ENCODE measurements at regions not wholly inside any gene's neighbourhood (a gene's known extent, or its start where the extent isn't known, plus 50 kb on each side); places are given as distances from the start of the nearest gene placed in this dataset.

DNA sequence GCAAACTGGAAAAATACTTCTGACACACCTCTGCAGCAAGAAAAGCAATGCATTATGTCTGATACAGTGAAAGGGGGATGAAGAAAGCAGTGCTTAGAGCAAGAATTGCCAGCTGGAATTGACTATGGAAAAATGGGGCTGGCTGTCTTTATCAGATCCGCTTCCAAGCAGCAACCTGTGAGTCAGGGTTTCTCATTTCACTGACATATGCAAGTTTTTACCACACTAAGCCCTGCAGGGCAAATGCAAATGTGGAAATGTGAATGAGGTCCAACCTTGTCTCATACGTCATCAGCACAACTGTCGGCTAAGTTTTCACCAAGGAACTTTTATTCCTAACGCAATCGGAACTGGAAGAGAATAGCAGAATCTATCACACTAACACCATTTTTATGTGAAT is 172.5 kb upstream of the GADL1 start:
- no peak for DNase-seq (ENCODE audit: low spot score)
- H3K9me3 Mint-ChIP-seq, result peaks cover 9% of the 10 kb centered on the region
- H3K4me3 Mint-ChIP-seq (ENCODE audit: low read depth), result no peak overlapping the region
- H3K27ac Mint-ChIP-seq, result no peak overlapping the region
- intact Hi-C loops (cut with micrococcal nuclease), result no loop called here
- H3K27me3 Mint-ChIP-seq (ENCODE audit: low read depth), result peaks cover 10% of the 10 kb centered on the region
- H3K36me3 Mint-ChIP-seq (ENCODE audit: low read depth), result no peaks in the 10 kb centered on the region
- peaks cover 3% of the 10 kb centered on the region for H3K4me1 Mint-ChIP-seq (ENCODE audit: low read depth)

GRCh38 chr3:31075471-31075870 is 181.0 kb upstream of the GADL1 start:
- Mint-ChIP-seq H3K27me3 (ENCODE audit: low read depth) (peaks cover 5% of the 10 kb centered on the region), H3K4me3 (ENCODE audit: low read depth) (no peak overlapping the region), H3K27ac (no peak overlapping the region), H3K4me1 (ENCODE audit: low read depth) (peaks cover 33% of the 10 kb centered on the region), H3K9me3 (peaks cover 22% of the 10 kb centered on the region), H3K36me3 (ENCODE audit: low read depth) (no peaks in the 10 kb centered on the region)
- DNase-seq (ENCODE audit: low spot score), result no peak
- intact Hi-C loops (cut with micrococcal nuclease), result loop anchor here (5.0 to 10.0 kb wide), 3 partner anchors 137 to 679 kb away; no protein-coding TSS in a partner anchor

- Mint-ChIP-seq H3K36me3 (ENCODE audit: low read depth) (no peaks in the 10 kb centered on the region), H3K27ac (no peak overlapping the region)
Measured at GRCh38 chr3:31075876-31076275, 181.4 kb upstream of the GADL1 start.

GRCh38 chr3:31077021-31077601 is 182.7 kb upstream of the GADL1 start:
- DNase-seq (ENCODE audit: low spot score), result peak; percentile 18
- peaks cover 12% of the 10 kb centered on the region for H3K9me3 Mint-ChIP-seq
- intact Hi-C loops (cut with micrococcal nuclease), result loop anchor here (1.0 to 10.0 kb wide), 7 partner anchors 28 to 730 kb away; partner anchors contain the start of gene STT3B
- no peak overlapping the region for H3K4me3 Mint-ChIP-seq (ENCODE audit: low read depth)
- peaks cover 34% of the 10 kb centered on the region for H3K4me1 Mint-ChIP-seq (ENCODE audit: low read depth)
- H3K36me3 Mint-ChIP-seq (ENCODE audit: low read depth), result no peaks in the 10 kb centered on the region
- H3K27ac Mint-ChIP-seq, result peak overlapping the region; percentile 52
- peaks cover 7% of the 10 kb centered on the region for H3K27me3 Mint-ChIP-seq (ENCODE audit: low read depth)

More at GRCh38 chr3:31075876-31076275, 181.4 kb upstream of the GADL1 start:
- intact Hi-C loops (cut with micrococcal nuclease), result loop anchor here (2.0 to 10.0 kb wide), 4 partner anchors 136 to 729 kb away; no protein-coding TSS in a partner anchor
- Mint-ChIP-seq H3K27me3 (ENCODE audit: low read depth) (peaks cover 5% of the 10 kb centered on the region), H3K4me3 (ENCODE audit: low read depth) (no peak overlapping the region), H3K4me1 (ENCODE audit: low read depth) (peaks cover 33% of the 10 kb centered on the region), H3K9me3 (peaks cover 22% of the 10 kb centered on the region)
- DNase-seq (ENCODE audit: low spot score), result no peak

GRCh38 chr3:31077826-31078225 is 183.4 kb upstream of the GADL1 start:
- Mint-ChIP-seq H3K4me3 (ENCODE audit: low read depth) (no peak overlapping the region), H3K27me3 (ENCODE audit: low read depth) (peaks cover 12% of the 10 kb centered on the region), H3K36me3 (ENCODE audit: low read depth) (no peaks in the 10 kb centered on the region), H3K9me3 (peaks cover 8% of the 10 kb centered on the region), H3K27ac (no peak overlapping the region), H3K4me1 (ENCODE audit: low read depth) (peaks cover 31% of the 10 kb centered on the region)
- DNase-seq (ENCODE audit: low spot score), result no peak
- intact Hi-C loops (cut with micrococcal nuclease), result loop anchor here (1.0 to 10.0 kb wide), 7 partner anchors 27 to 731 kb away; partner anchors contain the start of gene STT3B

DNA sequence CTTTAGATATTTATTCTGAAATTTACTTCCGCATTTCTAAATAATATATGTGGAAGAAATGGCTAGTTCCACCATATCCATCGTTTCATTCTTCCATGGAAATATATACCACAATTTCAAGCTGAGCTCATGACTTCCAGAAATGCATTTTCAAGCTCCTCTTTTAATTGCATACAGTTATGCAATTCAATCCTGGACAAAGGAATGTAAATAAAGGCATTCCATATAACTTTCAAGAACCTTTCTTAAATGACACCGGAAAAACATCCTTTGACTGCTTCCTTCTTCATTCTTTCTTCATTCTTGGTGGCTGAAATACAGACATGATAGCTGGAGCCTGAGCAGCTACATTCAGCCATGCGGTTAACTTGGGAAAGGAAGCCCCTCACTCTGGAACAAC is 185.2 kb upstream of the GADL1 start:
- no peak overlapping the region for H3K27ac Mint-ChIP-seq
- no peak overlapping the region for H3K4me3 Mint-ChIP-seq (ENCODE audit: low read depth)
- no peak for DNase-seq (ENCODE audit: low spot score)
- intact Hi-C loops (cut with micrococcal nuclease), result loop anchor here (5.0 to 10.0 kb wide), 3 partner anchors 133 to 675 kb away; no protein-coding TSS in a partner anchor
- H3K36me3 Mint-ChIP-seq (ENCODE audit: low read depth), result no peaks in the 10 kb centered on the region
- H3K9me3 Mint-ChIP-seq, result peaks cover under 1% of the 10 kb centered on the region
- H3K27me3 Mint-ChIP-seq (ENCODE audit: low read depth), result peaks cover 12% of the 10 kb centered on the region
- peaks cover 31% of the 10 kb centered on the region for H3K4me1 Mint-ChIP-seq (ENCODE audit: low read depth)

GRCh38 chr3:31081018-31081662 is 186.7 kb upstream of the GADL1 start:
- H3K36me3 Mint-ChIP-seq (ENCODE audit: low read depth), result no peaks in the 10 kb centered on the region
- intact Hi-C loops (cut with micrococcal nuclease), result no loop called here
- peaks cover 25% of the 10 kb centered on the region for H3K4me1 Mint-ChIP-seq (ENCODE audit: low read depth)
- DNase-seq (ENCODE audit: low spot score), result no peak
- H3K9me3 Mint-ChIP-seq, result no peaks in the 10 kb centered on the region
- no peak overlapping the region for H3K27ac Mint-ChIP-seq
- H3K4me3 Mint-ChIP-seq (ENCODE audit: low read depth), result no peak overlapping the region
- H3K27me3 Mint-ChIP-seq (ENCODE audit: low read depth), result peaks cover 12% of the 10 kb centered on the region

DNA sequence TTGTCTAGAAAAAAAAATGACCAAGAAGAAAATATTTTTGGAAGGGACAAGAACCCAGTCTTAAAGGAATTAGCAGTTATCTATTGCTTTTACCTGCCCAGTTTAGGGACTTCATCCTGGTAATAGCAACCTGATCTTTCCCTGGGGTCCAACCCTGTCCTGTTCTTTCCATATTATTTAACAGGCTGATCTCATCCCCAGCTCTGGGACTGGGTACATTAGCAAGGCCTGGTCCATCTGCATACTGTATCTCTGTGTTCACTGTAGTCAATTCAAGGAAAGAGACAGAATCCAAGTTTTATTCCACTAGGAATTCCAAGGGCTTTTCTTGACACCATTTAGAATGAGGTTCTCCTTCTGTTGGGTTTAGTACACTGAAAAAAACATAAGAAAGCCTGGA is 191.7 kb upstream of the GADL1 start:
- H3K36me3 Mint-ChIP-seq (ENCODE audit: low read depth), result no peaks in the 10 kb centered on the region
- H3K4me1 Mint-ChIP-seq (ENCODE audit: low read depth), result peaks cover 2% of the 10 kb centered on the region
- no peak overlapping the region for H3K27ac Mint-ChIP-seq
- DNase-seq (ENCODE audit: low spot score), result no peak
- no peaks in the 10 kb centered on the region for H3K9me3 Mint-ChIP-seq
- intact Hi-C loops (cut with micrococcal nuclease), result no loop called here
- peaks cover 9% of the 10 kb centered on the region for H3K27me3 Mint-ChIP-seq (ENCODE audit: low read depth)
- no peak overlapping the region for H3K4me3 Mint-ChIP-seq (ENCODE audit: low read depth)

- peaks cover 9% of the 10 kb centered on the region for H3K27me3 Mint-ChIP-seq (ENCODE audit: low read depth)
- H3K4me1 Mint-ChIP-seq (ENCODE audit: low read depth), result no peaks in the 10 kb centered on the region
- no peaks in the 10 kb centered on the region for H3K9me3 Mint-ChIP-seq
- no peak overlapping the region for H3K4me3 Mint-ChIP-seq (ENCODE audit: low read depth)
- H3K36me3 Mint-ChIP-seq (ENCODE audit: low read depth), result no peaks in the 10 kb centered on the region
- intact Hi-C loops (cut with micrococcal nuclease), result no loop called here
- H3K27ac Mint-ChIP-seq, result no peak overlapping the region
- no peak for DNase-seq (ENCODE audit: low spot score)
Measured at GRCh38 chr3:31086698-31087097, 192.2 kb upstream of the GADL1 start.

DNA sequence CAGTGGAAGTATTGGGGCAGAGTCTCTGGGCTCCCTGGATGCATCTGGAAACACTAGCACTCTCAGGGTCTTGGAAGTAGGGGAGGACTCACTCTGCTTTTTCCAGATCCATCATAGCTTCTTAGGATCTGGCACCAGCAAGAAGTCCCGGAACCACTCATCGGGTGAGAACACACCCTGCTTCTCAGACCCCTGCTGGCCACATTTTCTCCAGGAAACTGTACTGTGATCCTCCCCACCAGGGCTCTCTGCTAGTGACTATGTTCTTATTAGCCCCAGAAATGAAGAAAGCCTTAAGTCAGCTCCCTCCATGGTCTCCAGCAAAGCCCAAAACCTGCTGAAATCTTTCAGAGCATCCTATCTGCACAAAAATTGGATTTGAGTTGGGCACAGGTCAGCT is 197.3 kb upstream of the GADL1 start:
- Mint-ChIP-seq H3K4me1 (ENCODE audit: low read depth) (peaks cover 2% of the 10 kb centered on the region), H3K27ac (no peak overlapping the region), H3K4me3 (ENCODE audit: low read depth) (no peak overlapping the region), H3K27me3 (ENCODE audit: low read depth) (peaks cover 12% of the 10 kb centered on the region), H3K9me3 (no peaks in the 10 kb centered on the region), H3K36me3 (ENCODE audit: low read depth) (no peaks in the 10 kb centered on the region)
- intact Hi-C loops (cut with micrococcal nuclease), result no loop called here
- no peak for DNase-seq (ENCODE audit: low spot score)

DNA sequence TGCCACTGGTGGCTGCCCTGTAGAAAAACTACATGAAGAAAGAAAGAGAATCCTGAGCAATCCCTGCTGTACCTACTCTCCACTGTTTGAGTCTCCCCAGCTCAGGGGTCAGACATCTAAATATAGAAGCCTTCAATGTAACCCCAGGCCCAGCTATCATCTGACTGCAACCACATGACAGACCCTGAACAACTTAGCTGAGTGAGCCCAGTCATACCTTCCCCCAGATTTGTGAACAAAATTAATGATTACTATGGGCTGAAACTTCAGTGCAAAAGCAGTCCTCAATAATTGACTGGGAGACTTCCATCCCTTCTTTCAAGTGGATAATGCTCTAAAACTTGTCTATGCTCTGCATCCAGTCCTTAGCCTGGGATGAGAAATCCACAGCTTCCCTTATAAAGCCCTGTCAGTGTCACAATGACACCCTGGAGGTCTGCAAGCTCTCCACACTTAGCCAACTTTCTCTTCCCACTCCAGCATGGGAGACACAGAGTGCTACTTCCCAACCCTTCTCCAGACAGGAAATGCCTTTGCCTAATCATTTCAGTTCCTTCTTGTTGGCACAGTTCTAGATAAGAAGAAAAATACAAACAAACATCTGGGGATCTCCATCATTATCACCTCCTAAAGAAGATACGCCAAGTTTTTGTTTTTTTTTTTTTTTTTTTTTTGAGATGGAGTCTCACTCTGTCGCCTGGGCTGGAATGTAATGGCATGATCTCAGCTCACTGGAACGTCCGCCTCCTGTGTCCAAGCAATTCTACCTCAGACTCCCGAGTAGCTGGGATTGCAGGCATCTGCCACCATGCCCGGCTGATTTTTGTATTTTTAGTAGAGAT is 198.5 kb upstream of the GADL1 start:
- intact Hi-C loops (cut with micrococcal nuclease), result no loop called here
- peaks cover 6% of the 10 kb centered on the region for H3K4me1 Mint-ChIP-seq (ENCODE audit: low read depth)
- H3K27ac Mint-ChIP-seq, result no peak overlapping the region
- H3K36me3 Mint-ChIP-seq (ENCODE audit: low read depth), result no peaks in the 10 kb centered on the region
- peaks cover 12% of the 10 kb centered on the region for H3K27me3 Mint-ChIP-seq (ENCODE audit: low read depth)
- H3K9me3 Mint-ChIP-seq, result no peaks in the 10 kb centered on the region
- H3K4me3 Mint-ChIP-seq (ENCODE audit: low read depth), result no peak overlapping the region
- DNase-seq (ENCODE audit: low spot score), result no peak

GRCh38 chr3:31093606-31094005 is 199.1 kb upstream of the GADL1 start:
- H3K27me3 Mint-ChIP-seq (ENCODE audit: low read depth), result peaks cover 14% of the 10 kb centered on the region
- intact Hi-C loops (cut with micrococcal nuclease), result no loop called here
- no peak overlapping the region for H3K27ac Mint-ChIP-seq
- H3K9me3 Mint-ChIP-seq, result no peaks in the 10 kb centered on the region
- H3K4me1 Mint-ChIP-seq (ENCODE audit: low read depth), result peaks cover 6% of the 10 kb centered on the region
- H3K4me3 Mint-ChIP-seq (ENCODE audit: low read depth), result no peak overlapping the region
- no peaks in the 10 kb centered on the region for H3K36me3 Mint-ChIP-seq (ENCODE audit: low read depth)
- DNase-seq (ENCODE audit: low spot score), result no peak

- Mint-ChIP-seq H3K4me1 (ENCODE audit: low read depth) (peaks cover 6% of the 10 kb centered on the region), H3K9me3 (no peaks in the 10 kb centered on the region), H3K27ac (no peak overlapping the region), H3K36me3 (ENCODE audit: low read depth) (no peaks in the 10 kb centered on the region), H3K4me3 (ENCODE audit: low read depth) (no peak overlapping the region), H3K27me3 (ENCODE audit: low read depth) (peaks cover 16% of the 10 kb centered on the region)
- no peak for DNase-seq (ENCODE audit: low spot score)
- intact Hi-C loops (cut with micrococcal nuclease), result no loop called here
Measured at GRCh38 chr3:31094048-31094447, 199.6 kb upstream of the GADL1 start.

Measured in activated T-helper 2 cell treated with anti-CD3 and anti-CD28 coated beads, Interferon-gamma antibody, Interleukin-2, Interleukin-4, amounts not matched to agents 10 μg/mL and 5 μg/mL and 100 μg/mL, durations not matched to agents 14 hours and 24 hours and 36 hours (primary cell).